Suppressor macrophage (primary cell): ENCODE measurements at regions not wholly inside any gene's neighbourhood (a gene's known extent, or its start where the extent isn't known, plus 50 kb on each side); places are given as distances from the start of the nearest gene placed in this dataset.

Experiments used
- DNase-seq, 4 experiments: peaks; one replicate each; pipeline ENCODE4 v3.0.0-alpha.2; 2020 to 2022

GRCh38 chr6:84524636-84525035, 239.8 kb downstream of the TBX18 start:
- DNase-seq, result no peak

DNA sequence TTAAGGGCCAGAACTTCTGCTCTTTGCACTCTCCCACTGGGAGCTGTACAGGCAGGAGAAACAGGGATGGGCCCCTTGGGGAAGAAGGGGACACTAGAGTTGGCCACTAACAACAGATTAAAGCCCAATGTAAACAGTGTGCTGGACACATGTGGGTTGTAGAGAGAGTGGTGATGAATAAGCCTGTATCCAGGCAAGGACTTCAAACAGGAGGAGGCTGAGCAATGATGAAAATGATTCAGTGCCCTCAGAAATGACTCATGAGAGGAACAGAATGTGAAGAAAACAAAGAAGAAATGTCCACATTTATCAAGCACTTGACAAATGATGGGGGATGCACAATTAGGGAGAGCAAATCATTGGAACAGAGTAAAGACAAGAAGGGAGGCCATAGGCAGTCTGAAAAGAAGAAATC, 242.3 kb downstream of the TBX18 start:
- no peak for DNase-seq

GRCh38 chr6:84521511-84521910, 242.9 kb downstream of the TBX18 start:
- DNase-seq, result no peak

DNA sequence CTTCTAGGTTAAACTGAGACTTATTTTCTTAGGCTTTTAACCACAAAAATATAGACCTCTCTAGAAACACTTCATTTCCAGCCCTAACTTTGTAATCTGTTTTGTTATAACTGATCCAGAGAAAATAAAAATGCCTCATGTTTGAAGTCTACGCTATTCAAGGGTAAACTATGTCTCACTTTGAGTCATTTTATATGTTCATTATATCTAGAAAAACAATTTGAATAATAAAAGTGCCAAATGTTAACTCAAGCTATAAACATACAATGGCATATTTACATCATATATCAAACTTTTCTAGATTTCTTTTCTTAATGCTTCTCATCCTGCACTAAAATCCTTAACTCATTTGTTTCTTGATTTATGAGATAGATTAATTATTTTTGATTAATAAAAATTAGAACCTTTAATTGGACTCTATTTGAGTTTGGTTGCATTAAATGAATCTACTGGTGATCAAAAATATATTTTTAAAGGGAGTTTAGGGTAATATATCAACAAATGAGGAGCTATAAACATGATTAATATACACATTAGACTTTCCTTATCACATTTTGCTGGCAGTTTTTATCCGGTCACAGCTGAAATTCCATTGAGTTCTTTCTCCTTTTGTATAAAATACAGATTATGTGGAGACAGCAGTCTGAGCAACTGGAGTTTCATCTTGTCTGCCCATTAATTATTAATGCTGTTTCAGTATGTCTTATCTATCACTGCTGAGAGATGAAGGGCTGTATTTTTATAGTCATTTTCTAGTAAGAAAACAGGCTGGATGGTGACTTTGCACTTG, 246.5 kb downstream of the TBX18 start:
- no peak for DNase-seq

DNA sequence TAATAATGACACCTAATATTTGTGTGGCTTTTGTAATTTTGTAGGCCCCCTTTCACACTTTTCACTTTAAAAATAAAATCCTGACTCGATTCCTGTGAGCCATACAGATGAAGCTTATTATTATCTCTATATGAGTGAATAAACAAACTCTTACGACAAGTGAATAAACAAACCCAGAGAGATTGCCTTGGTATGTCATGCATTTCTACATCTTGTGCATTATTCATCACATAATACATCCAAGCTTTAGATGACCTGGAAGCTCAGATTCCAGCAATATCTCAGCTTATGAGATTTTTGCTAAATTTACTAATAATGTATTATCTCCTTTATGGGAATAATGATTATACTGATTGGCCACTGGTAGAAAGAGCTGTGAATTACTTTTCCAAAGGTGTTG, 248.2 kb downstream of the TBX18 start:
- no peak for DNase-seq

DNA sequence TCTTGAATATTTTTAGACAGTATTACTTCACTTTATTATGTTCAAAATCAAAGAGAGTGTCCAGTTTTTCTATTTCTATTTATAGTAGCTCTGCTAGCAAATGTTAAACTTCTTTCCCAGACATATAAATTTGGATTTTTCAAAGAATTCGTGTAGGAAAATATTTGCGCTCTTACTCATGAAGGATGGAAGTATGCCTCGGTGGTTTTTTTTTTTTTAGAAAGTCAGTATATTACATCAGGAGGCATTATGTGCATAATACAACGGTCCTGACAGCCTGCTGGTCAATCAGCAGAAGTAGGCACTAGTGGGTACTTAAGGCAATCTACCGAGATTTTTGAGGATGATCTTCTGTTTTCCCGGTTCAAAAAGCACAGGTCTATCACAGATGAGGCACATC, 249.3 kb downstream of the TBX18 start:
- DNase-seq, result no peak

- DNase-seq, result no peak
These were observed 250.1 kb downstream of the TBX18 start for GRCh38 chr6:84514089-84514971.

DNA sequence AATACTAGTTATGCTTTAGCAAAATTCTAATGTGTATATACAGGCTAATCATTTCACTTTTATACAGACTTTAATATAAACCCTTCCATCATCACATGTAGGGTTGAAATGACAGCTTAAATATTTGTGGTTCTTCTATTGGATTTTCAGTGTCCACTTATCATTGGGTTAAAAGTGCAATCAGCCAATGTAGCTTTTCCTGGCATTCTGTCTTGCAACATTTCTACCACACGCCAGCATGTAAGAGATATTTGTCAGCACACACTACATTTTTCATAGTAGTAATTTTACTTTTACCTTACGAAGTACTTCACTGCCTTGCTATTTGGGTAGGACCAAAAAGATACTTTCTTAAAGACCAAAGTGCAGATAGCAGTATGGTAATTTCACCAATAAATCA, 252.0 kb downstream of the TBX18 start:
- DNase-seq, result no peak

DNA sequence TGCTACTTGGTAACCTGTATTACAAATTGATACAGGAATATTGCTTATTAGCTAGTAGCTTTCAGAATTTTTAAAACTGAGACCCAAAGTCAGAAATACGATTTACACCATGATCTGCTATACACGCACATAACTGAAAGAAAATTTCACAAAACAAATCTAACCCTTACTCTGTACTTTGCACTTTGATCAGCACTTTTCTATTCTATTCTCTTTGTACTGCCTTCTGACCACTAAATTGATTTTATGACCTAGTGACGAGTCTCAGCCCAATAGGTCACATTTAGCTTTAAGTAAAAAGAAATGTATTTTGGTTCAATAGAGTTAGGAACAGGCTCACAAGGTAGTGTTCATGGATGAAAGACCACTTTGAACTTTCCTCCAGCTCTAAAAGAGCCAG, 252.5 kb downstream of the TBX18 start:
- no peak for DNase-seq

- DNase-seq, result no peak
These were observed 255.4 kb downstream of the TBX18 start for GRCh38 chr6:84508981-84509380.

DNA sequence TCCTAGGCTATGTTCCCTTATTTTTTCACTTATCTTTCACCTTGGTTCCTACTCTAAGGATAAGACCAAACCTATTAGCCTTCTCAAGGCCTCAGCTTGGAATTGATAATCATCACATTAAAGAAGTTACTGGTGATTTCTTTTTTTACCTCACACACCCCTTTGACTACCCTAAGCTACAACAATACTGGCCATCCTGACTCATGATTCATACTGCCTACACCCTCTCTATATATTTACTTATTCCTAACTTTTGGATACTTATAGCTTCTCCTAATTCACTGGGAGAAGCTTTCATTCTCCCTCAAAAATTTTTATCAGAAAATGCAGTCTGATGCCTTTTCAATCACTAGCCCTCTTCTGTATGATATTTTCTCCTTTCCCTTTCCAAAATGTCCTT, 256.1 kb downstream of the TBX18 start:
- no peak for DNase-seq

DNA sequence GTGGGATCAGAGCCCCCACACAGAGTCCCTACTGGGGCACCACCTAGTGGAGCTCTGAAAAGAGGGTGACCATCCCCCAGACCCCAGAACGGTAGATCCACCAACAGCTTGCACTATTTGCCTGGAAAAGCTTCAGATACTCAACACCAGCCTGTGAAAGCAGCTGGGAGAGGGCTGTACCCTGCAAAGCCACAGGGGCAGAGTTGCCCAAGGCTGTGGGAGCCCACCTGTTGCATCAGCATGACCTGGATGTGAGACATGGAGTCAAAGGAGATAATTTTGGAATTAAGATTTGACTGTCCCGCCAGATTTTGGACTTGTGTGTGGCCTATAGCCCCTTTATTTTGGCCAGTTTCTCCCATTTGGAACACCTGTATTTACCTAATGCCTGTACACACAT, 260.4 kb downstream of the TBX18 start:
- DNase-seq, result no peak

- no peak for DNase-seq
These were observed 263.1 kb downstream of the TBX18 start for GRCh38 chr6:84501315-84501714.

DNA sequence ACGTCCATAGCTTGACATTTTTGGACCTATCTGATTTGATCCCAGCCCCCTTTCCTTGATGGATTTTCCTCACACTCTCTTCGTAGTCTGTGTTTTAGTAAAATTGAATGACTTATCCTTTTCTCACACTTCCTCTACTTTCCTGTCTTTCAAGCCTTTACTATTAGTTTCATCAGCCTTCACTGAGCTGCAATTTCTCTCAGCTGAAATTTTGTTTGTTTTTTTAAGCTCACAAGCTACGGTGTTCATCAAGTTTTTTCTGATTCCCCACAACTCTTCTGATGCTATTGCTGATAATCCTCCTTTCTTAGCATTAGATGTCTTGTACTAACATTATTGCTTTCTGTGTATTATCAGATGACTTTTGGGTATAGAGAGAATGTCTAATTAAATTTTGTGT, 263.7 kb downstream of the TBX18 start:
- no peak for DNase-seq

GRCh38 chr6:84498905-84499304, 265.5 kb downstream of the TBX18 start:
- DNase-seq, result peak in 2 of 4 experiments; percentile 1 to 4

DNA sequence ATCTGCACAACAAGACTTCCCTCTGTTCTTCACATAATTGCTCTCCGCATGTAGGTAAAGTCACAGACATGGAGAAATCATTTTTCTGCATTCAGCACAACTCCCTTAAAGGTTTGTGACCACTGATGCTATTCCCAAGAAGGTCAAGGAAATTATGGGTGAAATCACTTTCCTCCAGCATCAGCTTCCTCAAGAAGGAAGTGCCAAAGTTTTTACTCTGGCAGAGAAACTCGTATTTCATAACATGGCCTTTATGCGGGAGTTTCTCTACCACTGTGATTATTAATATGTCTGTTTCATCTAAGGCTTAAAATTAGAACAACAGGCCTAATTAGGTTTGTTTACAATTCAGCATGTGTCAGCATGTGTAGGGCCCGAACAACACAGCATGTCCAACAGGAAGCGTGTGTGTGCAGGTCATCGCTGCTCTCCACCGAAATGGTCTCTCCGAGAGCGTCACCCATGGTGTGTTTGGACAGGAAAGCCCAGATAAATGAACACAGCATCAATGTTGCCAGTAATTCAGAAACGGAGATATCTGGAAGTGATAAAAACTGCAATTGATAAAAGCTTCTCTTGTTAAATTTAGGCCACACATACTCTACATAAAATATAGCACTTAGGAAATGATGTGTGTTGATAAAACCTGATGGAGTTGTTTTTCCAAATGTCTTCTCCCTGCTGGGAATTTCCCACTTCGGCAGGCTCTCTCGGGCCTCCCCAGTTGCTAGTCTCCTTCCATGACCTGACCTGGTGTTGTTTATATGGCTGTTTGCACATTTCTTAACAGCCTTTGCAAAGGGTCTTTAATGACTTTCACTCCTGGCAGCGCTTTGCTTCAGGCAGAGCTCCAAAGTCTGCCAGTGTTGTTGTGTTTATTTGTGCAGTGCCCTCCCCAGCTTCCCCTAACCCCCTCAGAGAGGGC, 265.1 kb upstream of the CEP162 start:
- DNase-seq, result no peak

GRCh38 chr6:84489598-84489997, 262.2 kb upstream of the CEP162 start:
- DNase-seq, result no peak

GRCh38 chr6:84486526-84486925, 259.1 kb upstream of the CEP162 start:
- DNase-seq, result no peak

GRCh38 chr6:84469144-84469543, 241.7 kb upstream of the CEP162 start:
- no peak for DNase-seq

GRCh38 chr6:84467296-84467695, 239.9 kb upstream of the CEP162 start:
- DNase-seq, result no peak

DNA sequence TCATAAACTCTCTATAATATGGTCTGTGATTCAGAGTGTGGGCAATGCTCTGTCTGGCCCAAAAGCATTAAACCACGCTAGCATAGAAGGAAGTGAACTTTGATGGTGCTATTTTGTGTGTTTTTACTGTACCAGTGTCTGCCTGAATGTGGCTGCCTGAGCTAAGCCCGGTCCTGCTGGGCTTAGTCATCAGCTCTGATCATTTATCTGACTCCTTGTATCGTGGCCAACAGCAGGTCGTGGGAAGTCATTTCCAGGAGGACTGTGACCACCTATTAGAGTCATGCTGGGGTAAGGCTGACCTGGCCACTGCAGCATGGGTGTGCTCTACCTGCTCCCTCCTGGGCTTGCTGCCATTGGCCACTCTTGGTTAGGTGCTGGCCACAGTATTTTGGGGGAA, 239.1 kb upstream of the CEP162 start:
- no peak for DNase-seq

DNA sequence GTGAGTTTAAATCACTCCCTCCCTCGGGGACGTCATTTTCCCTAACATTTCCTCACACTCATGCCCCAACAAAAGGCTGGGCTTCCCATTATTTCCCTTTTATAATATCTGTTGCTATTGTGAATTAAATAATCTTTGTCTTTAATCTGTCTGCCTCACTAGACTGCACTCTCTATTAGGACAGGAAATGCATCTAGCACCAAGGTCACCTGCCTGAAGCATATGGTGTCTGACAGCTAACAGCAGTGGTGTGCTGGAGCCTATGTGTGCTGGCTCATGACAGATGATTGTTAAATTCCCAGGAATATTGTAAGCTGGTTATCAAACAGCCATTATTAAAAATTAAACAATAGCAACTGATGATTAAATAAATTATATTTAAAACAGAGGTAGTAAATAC, 237.0 kb upstream of the CEP162 start:
- DNase-seq, result no peak

- DNase-seq, result no peak
These were observed 235.3 kb upstream of the CEP162 start for GRCh38 chr6:84462698-84463097.
